SU-DHL-6 (cell line): ENCODE measurements at regions not wholly inside any gene's neighbourhood (a gene's known extent, or its start where the extent isn't known, plus 50 kb on each side); places are given as distances from the start of the nearest gene placed in this dataset.

Experiments used
- EZH2phosphoT487 ChIP-seq: fragments of 200-600 bp; sonication (generic), shearing (Covaris generic); conservative IDR thresholded peaks from 2 replicates; pipeline ENCODE4 v1.6.1; 2018; ENCODE audit warnings: mild to moderate bottlenecking, antibody characterized with exemption, low read length, moderate library complexity, mixed read lengths
- TF ChIP-seq, protein P1 (sequence below): fragments of 200-600 bp; sonication (generic); IDR thresholded peaks from one replicate; pipeline ENCODE4 v1.5.1; 2017; ENCODE audit warnings: antibody characterized with exemption, mild to moderate bottlenecking, low read length, moderate library complexity; ENCODE audit not compliant: insufficient read depth, poor library complexity, severe bottlenecking

DNA sequence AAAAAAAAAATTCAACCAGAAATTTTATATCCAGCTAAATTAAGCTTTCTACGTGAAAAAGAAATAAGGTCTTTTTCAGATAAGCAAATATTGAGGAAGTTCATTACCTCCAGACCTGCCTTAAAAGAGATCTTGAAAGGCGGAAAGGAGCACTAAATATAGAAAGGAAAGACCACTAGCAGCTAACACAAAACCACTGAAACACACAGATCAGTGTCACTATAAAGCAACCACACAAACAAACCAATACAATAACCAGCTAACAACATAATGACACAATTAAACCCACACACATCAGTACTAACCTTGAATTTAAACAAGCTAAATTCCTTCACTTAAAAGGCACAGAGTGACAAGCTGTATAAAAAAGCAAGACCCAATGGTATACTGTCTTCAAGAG, 958.3 kb downstream of the TSN start:
- TF ChIP-seq, protein P1, sequence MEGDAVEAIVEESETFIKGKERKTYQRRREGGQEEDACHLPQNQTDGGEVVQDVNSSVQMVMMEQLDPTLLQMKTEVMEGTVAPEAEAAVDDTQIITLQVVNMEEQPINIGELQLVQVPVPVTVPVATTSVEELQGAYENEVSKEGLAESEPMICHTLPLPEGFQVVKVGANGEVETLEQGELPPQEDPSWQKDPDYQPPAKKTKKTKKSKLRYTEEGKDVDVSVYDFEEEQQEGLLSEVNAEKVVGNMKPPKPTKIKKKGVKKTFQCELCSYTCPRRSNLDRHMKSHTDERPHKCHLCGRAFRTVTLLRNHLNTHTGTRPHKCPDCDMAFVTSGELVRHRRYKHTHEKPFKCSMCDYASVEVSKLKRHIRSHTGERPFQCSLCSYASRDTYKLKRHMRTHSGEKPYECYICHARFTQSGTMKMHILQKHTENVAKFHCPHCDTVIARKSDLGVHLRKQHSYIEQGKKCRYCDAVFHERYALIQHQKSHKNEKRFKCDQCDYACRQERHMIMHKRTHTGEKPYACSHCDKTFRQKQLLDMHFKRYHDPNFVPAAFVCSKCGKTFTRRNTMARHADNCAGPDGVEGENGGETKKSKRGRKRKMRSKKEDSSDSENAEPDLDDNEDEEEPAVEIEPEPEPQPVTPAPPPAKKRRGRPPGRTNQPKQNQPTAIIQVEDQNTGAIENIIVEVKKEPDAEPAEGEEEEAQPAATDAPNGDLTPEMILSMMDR: no peak
- TF ChIP-seq EZH2phosphoT487: no peak
